ENCODE measurements at regions not wholly inside any gene's neighbourhood (a gene's known extent, or its start where the extent isn't known, plus 50 kb on each side); places are given as distances from the start of the nearest gene placed in this dataset.

- H3K27me3 Mint-ChIP-seq (ENCODE audit: low read depth, poor library complexity), result no peaks in the 10 kb centered on the region
- no peak for DNase-seq
- no peak for TF ChIP-seq CTCF (IDR thresholded peaks at IDR 0.05)
- peaks cover 5% of the 10 kb centered on the region for H3K4me1 Mint-ChIP-seq
- H3K27ac Mint-ChIP-seq, result no peak overlapping the region
- H3K36me3 Mint-ChIP-seq (ENCODE audit: low read depth), result no peaks in the 10 kb centered on the region
- peaks cover 38% of the 10 kb centered on the region for H3K9me3 Mint-ChIP-seq
- H3K4me3 Mint-ChIP-seq, result no peak overlapping the region
These were observed 505.7 kb downstream of the ZNF674 start for GRCh38 chrX:46039526-46039925.

- Mint-ChIP-seq H3K27me3 (ENCODE audit: low read depth, poor library complexity) (no peaks in the 10 kb centered on the region), H3K4me3 (no peak overlapping the region), H3K36me3 (ENCODE audit: low read depth) (no peaks in the 10 kb centered on the region), H3K27ac (no peak overlapping the region), H3K4me1 (peaks cover 5% of the 10 kb centered on the region), H3K9me3 (peaks cover 29% of the 10 kb centered on the region)
- no peak for TF ChIP-seq CTCF (IDR thresholded peaks at IDR 0.05)
- DNase-seq, result no peak
These were observed 508.7 kb downstream of the ZNF674 start for GRCh38 chrX:46036508-46036907.

- DNase-seq, result no peak
- H3K27me3 Mint-ChIP-seq (ENCODE audit: low read depth, poor library complexity), result no peaks in the 10 kb centered on the region
- H3K27ac Mint-ChIP-seq, result no peak overlapping the region
- no peak for TF ChIP-seq CTCF (IDR thresholded peaks at IDR 0.05)
- H3K36me3 Mint-ChIP-seq (ENCODE audit: low read depth), result no peaks in the 10 kb centered on the region
- H3K4me1 Mint-ChIP-seq, result peaks cover 5% of the 10 kb centered on the region
- H3K9me3 Mint-ChIP-seq, result peaks cover 15% of the 10 kb centered on the region
- H3K4me3 Mint-ChIP-seq, result no peak overlapping the region
These were observed 510.4 kb downstream of the ZNF674 start for GRCh38 chrX:46034868-46035267.

GRCh38 chrX:46029777-46030176, 515.4 kb downstream of the ZNF674 start:
- H3K4me1 Mint-ChIP-seq, result no peaks in the 10 kb centered on the region
- TF ChIP-seq CTCF (IDR thresholded peaks at IDR 0.05), result no peak
- no peaks in the 10 kb centered on the region for H3K27me3 Mint-ChIP-seq (ENCODE audit: low read depth, poor library complexity)
- no peak overlapping the region for H3K4me3 Mint-ChIP-seq
- H3K27ac Mint-ChIP-seq, result no peak overlapping the region
- no peaks in the 10 kb centered on the region for H3K36me3 Mint-ChIP-seq (ENCODE audit: low read depth)
- DNase-seq, result no peak
- peaks cover 13% of the 10 kb centered on the region for H3K9me3 Mint-ChIP-seq

GRCh38 chrX:46016296-46016695, 528.9 kb downstream of the ZNF674 start:
- DNase-seq, result no peak
- no peaks in the 10 kb centered on the region for H3K4me1 Mint-ChIP-seq
- no peak overlapping the region for H3K4me3 Mint-ChIP-seq
- H3K36me3 Mint-ChIP-seq (ENCODE audit: low read depth), result no peaks in the 10 kb centered on the region
- H3K27me3 Mint-ChIP-seq (ENCODE audit: low read depth, poor library complexity), result no peaks in the 10 kb centered on the region
- H3K27ac Mint-ChIP-seq, result no peak overlapping the region
- peaks cover 27% of the 10 kb centered on the region for H3K9me3 Mint-ChIP-seq
- no peak for TF ChIP-seq CTCF (IDR thresholded peaks at IDR 0.05)

- no peaks in the 10 kb centered on the region for H3K4me1 Mint-ChIP-seq
- no peak overlapping the region for H3K4me3 Mint-ChIP-seq
These were observed 529.6 kb downstream of the ZNF674 start for GRCh38 chrX:46015653-46016052.

More at GRCh38 chrX:46015653-46016052, 529.6 kb downstream of the ZNF674 start:
- Mint-ChIP-seq H3K27ac (no peak overlapping the region), H3K36me3 (ENCODE audit: low read depth) (no peaks in the 10 kb centered on the region), H3K27me3 (ENCODE audit: low read depth, poor library complexity) (no peaks in the 10 kb centered on the region), H3K9me3 (peaks cover 21% of the 10 kb centered on the region)
- no peak for TF ChIP-seq CTCF (IDR thresholded peaks at IDR 0.05)
- DNase-seq, result no peak
